H1 (cell line): ENCODE measurements at regions not wholly inside any gene's neighbourhood (a gene's known extent, or its start where the extent isn't known, plus 50 kb on each side); places are given as distances from the start of the nearest gene placed in this dataset.

Source experiments
- CTCF ChIA-PET: fragments of 300-600 bp; sonication (Branson Sonifier 250); formaldehyde crosslinking; loops from one replicate; lab custom pipeline; 2021; ENCODE audit not compliant: partially characterized antibody; lab: Charles Lee
- POLR2A ChIA-PET: fragments of 300-600 bp; sonication (Branson Sonifier 250); formaldehyde crosslinking; loops from one replicate; lab custom pipeline; 2021; ENCODE audit warnings: inconsistent platforms; ENCODE audit not compliant: partially characterized antibody; lab: Charles Lee
- DNase-seq, 2 experiments: peaks; one replicate each; pipeline versions ENCODE4 v3.0.0 to v3.0.0-alpha.2; 2010 to 2022; ENCODE audit warnings: low spot score in 2 of 2, low read depth in 1 of 2, mixed read lengths in 1 of 2
- FAIRE-seq: peaks from 2 replicates; lab custom pipeline; 2011; peaks lifted over from hg19 to GRCh38; lab: Jason Lieb, UNC
- H2AFZ ChIP-seq: 2 replicates; pipeline ENCODE4 v1.8.1; 2012; ENCODE audit warnings: low read length, inconsistent platforms
- H2AK5ac ChIP-seq: 2 replicates; pipeline ENCODE4 v1.6.1; 2013; ENCODE audit warnings: low read depth, low read length
- H2BK120ac ChIP-seq: replicated peaks from 2 replicates; pipeline ENCODE3; 2013; ENCODE audit warnings: low read depth, low read length, inconsistent platforms
- H2BK12ac ChIP-seq: 2 replicates; pipeline ENCODE4 v1.6.1; 2013; ENCODE audit warnings: low read depth, low read length
- H2BK15ac ChIP-seq: 2 replicates; pipeline ENCODE4 v1.6.1; 2013; ENCODE audit warnings: low read length
- H2BK20ac ChIP-seq: 2 replicates; pipeline ENCODE4 v1.6.1; 2013; ENCODE audit warnings: low read length
- H2BK5ac ChIP-seq: 2 replicates; pipeline ENCODE4 v1.6.1; 2013; ENCODE audit warnings: low read depth, low read length
- H3K14ac ChIP-seq: 2 replicates; pipeline ENCODE4 v1.6.1; 2013; ENCODE audit warnings: inconsistent platforms; ENCODE audit not compliant: insufficient read length
- H3K18ac ChIP-seq: 2 replicates; pipeline ENCODE4 v1.6.1; 2013; ENCODE audit warnings: low read length; ENCODE audit errors: extremely low read depth
- H3K23ac ChIP-seq: 2 replicates; pipeline ENCODE4 v1.6.1; 2013; ENCODE audit warnings: inconsistent platforms; ENCODE audit not compliant: insufficient read length
- H3K23me2 ChIP-seq: 2 replicates; pipeline ENCODE4 v1.6.1; 2013; ENCODE audit warnings: low read depth, low read length
- H3K27ac ChIP-seq: 2 replicates; pipeline ENCODE4 v1.6.1; 2011; ENCODE audit warnings: low read depth, low read length, inconsistent platforms
- H3K27me3 ChIP-seq, 4 experiments: replicated peaks in 1 of 4; 1 replicate in 1 of 4; 2 replicates in 3 of 4; pipeline versions ENCODE4 v1.6.1 to v1.8.1; 2011 to 2013; ENCODE audit warnings: low read length in 3 of 4, mild to moderate bottlenecking in 3 of 4, inconsistent platforms in 2 of 4, mixed read lengths in 2 of 4, moderate library complexity in 1 of 4; ENCODE audit not compliant: control insufficient read depth in 3 of 4, insufficient read depth in 3 of 4; ENCODE audit errors: extremely low read depth in 1 of 4
- H3K36me3 ChIP-seq, 4 experiments: 2 replicates each; pipeline versions ENCODE4 v1.6.1 to v1.8.1; 2011 to 2013; ENCODE audit warnings: mild to moderate bottlenecking in 4 of 4, low read length in 3 of 4, moderate library complexity in 2 of 4, control low read depth in 1 of 4, inconsistent platforms in 1 of 4; ENCODE audit not compliant: insufficient read depth in 4 of 4, control insufficient read depth in 2 of 4
- H3K4ac ChIP-seq: replicated peaks from 2 replicates; pipeline ENCODE3; 2013; ENCODE audit warnings: low read length, low read depth, mixed read lengths, inconsistent platforms; ENCODE audit not compliant: insufficient read length
- H3K4me1 ChIP-seq, 4 experiments: replicated peaks in 1 of 4; 1 replicate in 1 of 4; 2 replicates in 3 of 4; pipeline versions ENCODE4 v1.6.1 to v1.8.1; 2011 to 2013; ENCODE audit warnings: low read length in 3 of 4, inconsistent platforms in 2 of 4, mixed read lengths in 1 of 4; ENCODE audit not compliant: insufficient read depth in 4 of 4, control insufficient read depth in 3 of 4
- H3K4me2 ChIP-seq, 2 experiments: 2 replicates each; pipeline versions ENCODE4 v1.6.1 to v1.8.1; 2011 to 2013; ENCODE audit warnings: low read depth in 2 of 2, low read length in 2 of 2, control low read depth in 1 of 2, inconsistent platforms in 1 of 2, mild to moderate bottlenecking in 1 of 2; ENCODE audit not compliant: insufficient read depth in 1 of 2
- H3K4me3 ChIP-seq, 4 experiments: fragments of 200-600, 300-600 bp in 1 of 4; sonication (generic), shearing (Covaris generic), sonication (Bioruptor Twin) in 1 of 4; 2 replicates each; pipeline versions ENCODE4 v1.5.1 to v1.8.1; 2011 to 2016; ENCODE audit warnings: low read length in 4 of 4, low read depth in 3 of 4, control low read depth in 2 of 4, inconsistent platforms in 2 of 4, mild to moderate bottlenecking in 2 of 4, mixed read lengths in 1 of 4, moderate library complexity in 1 of 4; ENCODE audit not compliant: insufficient read depth in 2 of 4; ENCODE audit errors: extremely low read depth in 1 of 4
- H3K56ac ChIP-seq: replicated peaks from 2 replicates; pipeline ENCODE3; 2013; ENCODE audit warnings: low read depth, mild to moderate bottlenecking, mixed read lengths, low read length, inconsistent platforms; ENCODE audit not compliant: insufficient read length
- H3K79me1 ChIP-seq: 2 replicates; pipeline ENCODE4 v1.6.1; 2013; ENCODE audit warnings: low read depth, low read length, control low read depth
- H3K79me2 ChIP-seq, 2 experiments: 2 replicates each; pipeline versions ENCODE4 v1.6.1 to v1.8.1; 2012 to 2013; ENCODE audit warnings: low read length in 2 of 2, mild to moderate bottlenecking in 2 of 2, inconsistent platforms in 1 of 2; ENCODE audit not compliant: insufficient read depth in 2 of 2, control insufficient read depth in 1 of 2
- H3K9ac ChIP-seq, 4 experiments: replicated peaks in 1 of 4; 1 replicate in 1 of 4; 2 replicates in 3 of 4; pipeline versions ENCODE4 v1.6.1 to v1.8.1; 2011 to 2013; ENCODE audit warnings: low read depth in 3 of 4, low read length in 3 of 4, control low read depth in 2 of 4, mild to moderate bottlenecking in 2 of 4, moderate library complexity in 2 of 4, inconsistent platforms in 1 of 4; ENCODE audit errors: extremely low read depth in 1 of 4
- H3K9me3 ChIP-seq, 2 experiments: 2 replicates each; pipeline versions ENCODE4 v1.6.1 to v1.8.1; 2012 to 2013; ENCODE audit warnings: mild to moderate bottlenecking in 2 of 2, moderate library complexity in 2 of 2, control low read depth in 1 of 2, inconsistent platforms in 1 of 2, low read depth in 1 of 2, low read length in 1 of 2, mixed read lengths in 1 of 2; ENCODE audit not compliant: insufficient read depth in 2 of 2
- H4K20me1 ChIP-seq, 2 experiments: replicated peaks in 1 of 2; 2 replicates each; pipeline versions ENCODE3 to v1.8.1; 2011 to 2013; ENCODE audit warnings: inconsistent platforms in 2 of 2, low read length in 2 of 2, mild to moderate bottlenecking in 1 of 2; ENCODE audit not compliant: insufficient read depth in 2 of 2, control insufficient read depth in 1 of 2
- H4K5ac ChIP-seq: 2 replicates; pipeline ENCODE4 v1.6.1; 2013; ENCODE audit warnings: low read length, low read depth, mixed read lengths, inconsistent platforms; ENCODE audit not compliant: insufficient read length
- H4K8ac ChIP-seq: 2 replicates; pipeline ENCODE4 v1.8.0; 2013; ENCODE audit warnings: mild to moderate bottlenecking, moderate library complexity, low read length, inconsistent platforms; ENCODE audit not compliant: insufficient read depth; ENCODE audit errors: extremely low read depth
- H4K91ac ChIP-seq: replicated peaks from 2 replicates; pipeline ENCODE3; 2013; ENCODE audit warnings: low read length, mixed read lengths, inconsistent platforms; ENCODE audit not compliant: insufficient read length
- BACH1 ChIP-seq: IDR thresholded peaks from 2 replicates; pipeline ENCODE4 v1.6.1; 2012; ENCODE audit warnings: low read length, improper control_type of control experiment
- BCL11A ChIP-seq, 2 experiments: IDR thresholded peaks; one replicate each; pipeline ENCODE4 v1.6.1; 2011; ENCODE audit warnings: low read depth in 2 of 2, low read length in 2 of 2, mild to moderate bottlenecking in 2 of 2
- BRCA1 ChIP-seq: IDR thresholded peaks from 2 replicates; pipeline ENCODE4 v1.6.1; 2012; ENCODE audit warnings: low read depth, low read length, improper control_type of control experiment
- CEBPB ChIP-seq: IDR thresholded peaks from 2 replicates; pipeline ENCODE4 v1.6.1; 2012; ENCODE audit warnings: low read depth, low read length
- JUND ChIP-seq: IDR thresholded peaks from 2 replicates; pipeline ENCODE4 v1.6.1; 2011; ENCODE audit warnings: mild to moderate bottlenecking, improper control_type of control experiment, low read length
- POLR2AphosphoS5 ChIP-seq: IDR thresholded peaks from 2 replicates; pipeline ENCODE4 v1.6.1; 2011; ENCODE audit warnings: low read depth, low read length
- RXRA ChIP-seq: IDR thresholded peaks from 2 replicates; pipeline ENCODE4 v1.6.1; 2011; ENCODE audit warnings: low read depth, mild to moderate bottlenecking, low read length, moderate library complexity; ENCODE audit not compliant: insufficient read depth
- SIN3A ChIP-seq, 2 experiments: IDR thresholded peaks in 1 of 2; conservative IDR thresholded peaks in 1 of 2; 2 replicates each; pipeline ENCODE4 v1.6.1; 2011 to 2012; ENCODE audit warnings: low read length in 2 of 2, improper control_type of control experiment in 1 of 2, low read depth in 1 of 2, mild to moderate bottlenecking in 1 of 2
- SP1 ChIP-seq: IDR thresholded peaks from 2 replicates; pipeline ENCODE4 v1.6.1; 2011; ENCODE audit warnings: low read depth, low read length
- TCF12 ChIP-seq: IDR thresholded peaks from 2 replicates; pipeline ENCODE4 v1.6.1; 2011; ENCODE audit warnings: low read depth, mild to moderate bottlenecking, low read length
- TEAD4 ChIP-seq: IDR thresholded peaks from 2 replicates; pipeline ENCODE4 v1.6.1; 2012; ENCODE audit warnings: low read depth, low read length, inconsistent platforms, mixed read lengths
- WGBS, 2 experiments: shearing (Covaris generic) in 1 of 2; methylation state at CpG; one replicate each; pipeline versions ENCODE4 v1.1.6 to v1.1.7; 2013 to 2015; ENCODE audit warnings: low lambda C conversion rate in 2 of 2, mixed read lengths in 2 of 2, inconsistent platforms in 1 of 2, low coverage in 1 of 2, missing lambda C conversion rate in 1 of 2; ENCODE audit not compliant: insufficient replicate concordance in 2 of 2, insufficient coverage in 1 of 2, insufficient read length in 1 of 2; ENCODE audit errors: extremely low coverage in 1 of 2, missing lambda C conversion rate in 1 of 2; 5-methylcytosine and 5-hydroxymethylcytosine counted together
- TF ChIP-seq, protein P1 (sequence below): IDR thresholded peaks from 2 replicates; pipeline ENCODE4 v1.6.1; 2012; ENCODE audit warnings: low read length, inconsistent platforms
- TF ChIP-seq, protein P2 (sequence below): IDR thresholded peaks from 2 replicates; pipeline ENCODE4 v1.6.1; 2012; ENCODE audit warnings: inconsistent platforms

DNA sequence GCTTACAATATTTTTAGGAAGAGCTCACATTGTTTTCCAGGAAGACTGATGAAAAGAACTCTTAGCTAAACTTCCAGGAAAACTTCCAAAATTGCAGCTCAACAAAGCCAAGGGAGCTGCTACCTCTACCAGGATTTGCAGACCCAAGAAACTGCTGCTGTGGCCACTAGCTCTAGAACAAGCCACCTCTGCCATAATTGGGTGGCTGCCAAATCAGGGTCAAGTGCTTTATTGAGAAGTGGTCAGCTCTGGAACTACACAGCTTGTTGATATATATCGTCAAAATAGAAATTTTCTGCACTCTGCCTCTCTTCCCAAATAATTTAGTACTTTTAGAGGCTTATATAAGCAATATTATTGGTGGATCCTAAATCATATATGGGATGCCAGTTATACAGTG, 371.8 kb upstream of the CHORDC1 start:
- H3K36me3 ChIP-seq, result no peaks in the 10 kb centered on the region
- H3K79me2 ChIP-seq, result no peaks in the 10 kb centered on the region
- peaks cover 0 to 3% of the 10 kb centered on the region in 2 experiments; a peak in 1 of 4 replicates for H3K9me3 ChIP-seq
- POLR2A ChIA-PET, result no interaction called here
- H3K18ac ChIP-seq, result no peak overlapping the region
- DNase-seq (no peak), FAIRE-seq (no peak)
- 95% methylated on average over 1 of the region's 1 CpG; no CpG with 5 or more reads in 1 of the 2 experiments for WGBS, 2 experiments
- no peak overlapping the region for H3K14ac ChIP-seq
- H2BK5ac ChIP-seq, result no peak overlapping the region
- no peak overlapping the region for H2BK120ac ChIP-seq
- H2AFZ ChIP-seq, result no peak overlapping the region
- H3K4me3 ChIP-seq, result no peak overlapping the region
- H3K9ac ChIP-seq, result no peak overlapping the region
- H3K27ac ChIP-seq, result no peak overlapping the region
- H3K56ac ChIP-seq, result no peak overlapping the region
- no peaks in the 10 kb centered on the region for H3K27me3 ChIP-seq
- H2AK5ac ChIP-seq, result no peak overlapping the region
- H2BK20ac ChIP-seq, result no peak overlapping the region
- H3K79me1 ChIP-seq, result no peaks in the 10 kb centered on the region
- H4K5ac ChIP-seq, result no peak overlapping the region
- H3K4ac ChIP-seq, result no peak overlapping the region
- H3K4me1 ChIP-seq, result peaks cover 0 to 5% (median 0%) of the 10 kb centered on the region in 4 experiments; a peak in 1 of 7 replicates
- no peaks in the 10 kb centered on the region for H4K20me1 ChIP-seq
- no peak overlapping the region for H2BK12ac ChIP-seq
- no peak overlapping the region for H3K4me2 ChIP-seq
- H4K8ac ChIP-seq, result no peak overlapping the region
- no peak overlapping the region for H4K91ac ChIP-seq
- no peak overlapping the region for H2BK15ac ChIP-seq
- H3K23ac ChIP-seq, result no peak overlapping the region
- CTCF ChIA-PET, result interaction anchor here (0.8 to 1.3 kb wide), 2 partner anchors 45 to 168 kb away, joined by 3 read pairs; no protein-coding TSS in a partner anchor
- no peaks in the 10 kb centered on the region for H3K23me2 ChIP-seq
- TF ChIP-seq JUND (no peak), POLR2AphosphoS5 (no peak), TCF12 (no peak), RXRA (no peak), SP1 (no peak), TEAD4 (no peak), BRCA1 (no peak), BCL11A (IDR thresholded peaks at IDR 0.05; ENCODE audit: low read depth in 2 of 2, low read length in 2 of 2) (no peak), BACH1 (no peak), CEBPB (no peak), SIN3A (conservative IDR thresholded peaks at IDR 0.05 in 1 of 2, IDR thresholded peaks at IDR 0.05 in 1 of 2; ENCODE audit: low read depth in 1 of 2, low read length in 2 of 2) (no peak)
- TF ChIP-seq, protein P1, sequence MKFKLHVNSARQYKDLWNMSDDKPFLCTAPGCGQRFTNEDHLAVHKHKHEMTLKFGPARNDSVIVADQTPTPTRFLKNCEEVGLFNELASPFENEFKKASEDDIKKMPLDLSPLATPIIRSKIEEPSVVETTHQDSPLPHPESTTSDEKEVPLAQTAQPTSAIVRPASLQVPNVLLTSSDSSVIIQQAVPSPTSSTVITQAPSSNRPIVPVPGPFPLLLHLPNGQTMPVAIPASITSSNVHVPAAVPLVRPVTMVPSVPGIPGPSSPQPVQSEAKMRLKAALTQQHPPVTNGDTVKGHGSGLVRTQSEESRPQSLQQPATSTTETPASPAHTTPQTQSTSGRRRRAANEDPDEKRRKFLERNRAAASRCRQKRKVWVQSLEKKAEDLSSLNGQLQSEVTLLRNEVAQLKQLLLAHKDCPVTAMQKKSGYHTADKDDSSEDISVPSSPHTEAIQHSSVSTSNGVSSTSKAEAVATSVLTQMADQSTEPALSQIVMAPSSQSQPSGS, result no peak
- TF ChIP-seq, protein P2, sequence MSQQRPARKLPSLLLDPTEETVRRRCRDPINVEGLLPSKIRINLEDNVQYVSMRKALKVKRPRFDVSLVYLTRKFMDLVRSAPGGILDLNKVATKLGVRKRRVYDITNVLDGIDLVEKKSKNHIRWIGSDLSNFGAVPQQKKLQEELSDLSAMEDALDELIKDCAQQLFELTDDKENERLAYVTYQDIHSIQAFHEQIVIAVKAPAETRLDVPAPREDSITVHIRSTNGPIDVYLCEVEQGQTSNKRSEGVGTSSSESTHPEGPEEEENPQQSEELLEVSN, result no peak
